GM03348 (cell line): ENCODE measurements at regions not wholly inside any gene's neighbourhood (a gene's known extent, or its start where the extent isn't known, plus 50 kb on each side); places are given as distances from the start of the nearest gene placed in this dataset.
"Not testable (repeated sequence)": the region's sequence is repeated elsewhere in the genome, so short reads cannot be mapped to it uniquely, and the experiment has no call there.

Source experiments
- DNase-seq: peaks from one replicate; pipeline ENCODE4 v3.0.0; 2012; ENCODE audit warnings: low spot score

DNA sequence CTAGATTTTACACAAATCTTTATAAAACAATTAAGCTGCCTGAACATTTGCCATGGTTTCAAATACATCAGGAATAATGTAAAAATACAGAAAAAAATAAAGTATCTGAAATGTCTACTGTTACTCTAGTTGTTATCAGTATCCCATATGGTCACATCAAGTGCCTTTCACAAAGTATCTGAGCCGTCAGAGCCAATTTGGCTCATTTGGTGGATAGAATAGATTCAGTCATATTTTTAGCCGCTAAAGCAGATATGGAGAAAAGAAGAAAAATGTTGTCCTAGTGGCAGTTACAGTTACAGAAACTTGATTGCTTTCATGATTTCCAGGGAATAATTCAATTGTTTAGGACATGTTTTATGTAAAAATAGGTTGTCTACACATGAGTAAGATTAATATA is 641.1 kb downstream of the RAPGEF2 start:
- no peak for DNase-seq

DNA sequence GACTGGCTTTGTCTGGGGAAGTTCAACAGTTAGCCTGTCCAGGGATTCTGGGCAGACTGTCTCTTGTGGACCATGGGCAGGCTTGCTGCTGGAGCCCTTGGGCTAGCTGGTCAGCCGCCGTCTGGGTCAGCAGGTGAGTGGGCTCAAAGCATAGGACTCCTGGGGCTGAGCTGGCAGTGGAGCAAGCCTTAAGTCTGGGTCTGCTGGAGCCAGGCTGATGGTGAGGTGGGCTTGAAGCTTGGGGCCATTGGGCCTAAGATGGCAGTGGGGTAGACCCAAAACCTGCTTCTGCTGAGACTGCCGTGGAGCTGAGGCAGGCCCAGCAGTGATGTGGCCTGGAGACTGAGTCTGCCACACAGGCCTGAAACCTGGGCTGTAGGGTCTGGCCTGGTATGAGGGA is 645.1 kb downstream of the RAPGEF2 start:
- no peak for DNase-seq

DNA sequence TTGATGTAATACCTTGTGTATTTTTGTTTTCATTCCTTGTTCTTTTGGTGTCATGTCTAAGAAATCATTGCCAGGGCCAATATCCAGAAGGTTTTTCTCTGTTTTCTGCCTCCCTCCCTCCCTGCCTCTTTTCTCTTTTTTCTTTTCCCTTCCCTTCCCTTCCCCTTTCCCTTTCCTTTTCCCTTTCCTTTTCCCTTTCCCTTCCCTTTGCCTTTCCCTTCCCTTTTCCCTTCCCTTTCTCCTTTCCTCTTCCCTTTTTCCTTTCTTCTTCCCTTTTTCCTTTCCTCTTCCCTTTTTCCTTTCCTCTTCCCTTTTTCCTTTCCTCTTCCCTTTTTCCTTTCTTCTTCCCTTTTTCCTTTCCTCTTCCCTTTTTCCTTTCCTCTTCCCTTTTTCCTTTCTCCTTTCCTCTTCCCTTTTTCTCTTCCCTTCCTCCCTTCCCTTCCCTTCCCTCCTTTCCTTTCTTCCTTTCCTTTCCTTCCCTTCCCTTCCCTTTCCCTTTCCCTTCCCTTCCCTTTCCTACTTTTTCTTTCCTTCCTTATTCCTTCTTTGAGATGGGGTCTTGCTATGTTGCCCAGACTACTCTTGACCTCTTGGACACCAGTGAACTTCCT is 646.1 kb downstream of the RAPGEF2 start:
- no peak for DNase-seq

DNA sequence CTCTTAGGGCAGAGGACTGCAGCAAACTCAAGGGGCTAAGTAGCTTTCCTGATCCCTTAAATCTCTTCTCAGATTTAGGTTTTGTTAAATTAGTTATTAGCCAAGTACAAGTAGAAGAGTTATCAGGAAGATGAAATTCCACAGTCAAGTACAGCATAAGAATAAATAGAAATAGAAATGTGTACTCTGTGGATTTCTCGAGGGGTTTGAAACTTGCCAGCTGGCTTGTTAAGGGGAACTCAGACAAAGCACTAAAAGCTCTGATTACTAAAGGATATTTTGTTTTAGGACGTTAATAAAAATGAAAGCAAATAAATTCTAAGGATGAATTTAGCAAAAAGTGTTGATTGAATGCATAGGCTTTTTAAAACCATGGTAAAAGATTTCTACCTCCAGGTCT is 654.6 kb downstream of the RAPGEF2 start:
- DNase-seq: no peak

DNA sequence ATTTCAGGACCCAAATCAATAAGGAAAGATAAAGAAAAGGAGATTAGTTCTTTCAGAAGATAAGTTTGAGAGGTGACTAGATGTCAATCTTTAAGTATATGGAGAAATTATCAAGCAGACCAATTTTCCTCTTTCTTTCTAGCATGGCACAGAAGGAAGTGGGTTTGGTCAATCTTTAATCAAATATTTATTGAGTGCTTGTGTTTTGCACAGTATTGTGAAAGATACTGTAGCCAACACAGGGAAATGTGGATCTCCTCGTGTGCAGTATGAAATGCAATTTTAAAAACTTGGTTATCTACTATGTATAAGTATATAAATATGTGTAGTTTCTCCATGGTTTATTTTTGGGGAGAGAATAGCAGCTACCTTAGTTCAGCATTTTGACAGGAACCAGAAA is 655.2 kb downstream of the RAPGEF2 start:
- no peak for DNase-seq

DNA sequence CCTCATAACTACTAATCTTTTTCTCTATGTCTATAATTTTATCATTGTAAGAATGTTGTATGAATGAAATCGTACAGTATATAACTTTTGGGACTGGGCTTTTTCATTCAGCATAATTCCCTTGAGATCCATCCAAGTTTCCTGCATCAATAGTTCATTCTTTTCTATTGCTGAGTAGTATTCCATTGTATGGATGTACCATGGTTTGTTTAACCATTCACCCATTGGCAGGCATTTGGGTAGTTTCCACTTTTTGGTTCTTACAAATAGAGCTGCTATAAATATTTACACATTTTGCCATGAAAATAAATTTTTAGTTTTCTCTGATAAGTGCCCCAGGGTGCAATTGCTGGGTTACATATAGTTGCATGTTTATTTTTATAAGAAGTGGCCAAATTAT is 659.8 kb downstream of the RAPGEF2 start:
- DNase-seq: no peak

DNA sequence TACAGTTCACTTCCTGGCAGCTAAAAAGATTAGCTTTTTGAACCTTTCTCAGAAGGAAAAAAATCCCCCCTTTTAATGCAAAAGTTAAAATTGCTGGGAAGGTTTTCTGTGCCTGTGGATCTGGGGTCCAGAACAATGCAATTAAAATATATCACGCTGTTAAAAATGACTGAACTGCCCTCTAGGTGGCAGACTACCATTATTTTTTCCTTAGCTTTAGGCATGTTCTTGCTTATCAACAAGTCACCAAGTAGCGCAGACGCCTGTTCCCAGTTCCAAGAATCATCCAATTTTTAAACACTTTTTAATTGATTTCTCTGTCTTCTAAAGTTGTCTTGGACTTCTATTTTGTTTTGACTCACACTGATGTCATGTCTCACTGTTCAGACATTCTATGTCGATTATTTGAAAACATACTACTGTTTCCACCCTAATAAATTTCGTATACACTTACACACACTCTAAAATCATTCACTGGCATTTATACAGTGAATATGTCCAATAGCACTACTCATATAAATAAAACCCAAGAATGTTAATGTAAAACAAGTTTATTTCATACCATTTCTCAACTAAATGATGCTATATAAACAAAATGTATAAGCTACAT is 661.6 kb downstream of the RAPGEF2 start:
- DNase-seq: peak; percentile 43

DNA sequence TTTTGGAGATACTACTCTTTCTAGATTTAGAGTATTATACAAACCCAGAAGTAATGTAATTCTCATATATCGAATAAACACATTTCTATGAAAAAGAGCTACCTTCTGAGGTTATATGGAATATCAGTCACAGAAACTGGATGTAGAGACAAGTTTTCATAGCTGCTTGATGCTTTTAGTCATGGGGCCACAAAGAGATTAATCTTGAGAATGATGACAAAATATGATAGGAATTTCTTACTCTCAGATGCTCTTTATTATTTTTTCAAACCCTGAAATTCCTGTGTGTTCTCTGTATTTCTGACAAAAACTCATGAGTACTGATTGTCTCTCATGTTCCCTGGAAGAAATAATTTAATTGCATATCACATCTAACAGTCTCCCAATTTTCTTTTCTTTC is 662.5 kb downstream of the RAPGEF2 start:
- no peak for DNase-seq

DNA sequence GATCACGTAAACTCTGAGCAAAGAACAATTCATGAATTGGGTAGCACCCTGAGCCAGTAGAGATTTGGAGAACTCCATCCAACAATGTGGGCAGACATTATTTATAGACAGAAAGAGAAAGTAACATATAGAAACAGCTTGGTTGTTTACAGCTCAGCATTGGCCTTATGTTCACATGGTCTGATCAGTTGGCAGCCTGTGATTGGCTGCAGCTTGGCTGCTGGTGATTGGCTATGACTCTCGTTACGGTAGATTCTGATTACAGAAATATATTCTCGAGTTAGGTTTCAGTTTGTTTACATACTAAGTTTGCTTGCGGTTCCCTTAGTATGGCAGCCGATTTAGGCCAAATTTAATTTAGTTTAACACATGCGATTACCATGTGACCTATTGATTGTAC is 663.4 kb downstream of the RAPGEF2 start:
- DNase-seq: no peak

DNA sequence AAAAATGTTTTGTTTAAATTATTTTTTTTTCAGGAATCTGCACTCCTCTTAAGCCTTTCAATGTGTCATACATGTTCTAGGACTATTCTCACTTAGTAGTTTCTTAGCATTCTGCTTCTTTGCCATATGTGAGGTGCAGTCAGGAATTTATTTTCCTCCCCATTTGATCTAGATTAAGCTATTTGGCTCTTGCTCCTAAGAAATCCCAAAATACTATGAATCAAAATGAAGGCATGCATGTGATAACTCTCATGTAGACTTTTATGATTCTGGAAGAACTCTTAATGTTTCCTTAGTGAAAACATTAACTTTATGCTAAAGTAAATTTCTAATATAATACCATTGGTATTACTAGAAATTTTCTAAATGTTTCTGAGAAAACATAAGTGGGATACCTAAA is 664.5 kb downstream of the RAPGEF2 start:
- DNase-seq: no peak

DNA sequence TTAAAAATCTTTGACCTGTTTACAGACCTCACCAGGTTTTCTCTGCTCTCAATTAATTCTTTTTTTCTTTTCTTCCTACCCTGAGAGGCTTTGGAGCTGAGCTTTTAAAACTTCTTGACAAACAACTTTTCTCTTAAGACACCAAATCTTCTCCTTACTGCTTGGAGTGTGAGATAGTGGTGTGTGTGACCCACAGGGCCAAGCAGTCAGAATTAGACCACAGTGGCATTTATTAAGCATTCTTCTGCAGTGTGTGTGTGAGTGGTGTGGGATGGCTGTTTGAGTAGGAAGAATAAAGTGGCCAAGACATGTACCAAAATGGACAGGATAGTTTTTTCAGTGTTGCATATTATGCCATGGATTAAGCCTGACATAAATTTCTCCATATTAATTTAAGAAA is 665.1 kb downstream of the RAPGEF2 start:
- DNase-seq: no peak

DNA sequence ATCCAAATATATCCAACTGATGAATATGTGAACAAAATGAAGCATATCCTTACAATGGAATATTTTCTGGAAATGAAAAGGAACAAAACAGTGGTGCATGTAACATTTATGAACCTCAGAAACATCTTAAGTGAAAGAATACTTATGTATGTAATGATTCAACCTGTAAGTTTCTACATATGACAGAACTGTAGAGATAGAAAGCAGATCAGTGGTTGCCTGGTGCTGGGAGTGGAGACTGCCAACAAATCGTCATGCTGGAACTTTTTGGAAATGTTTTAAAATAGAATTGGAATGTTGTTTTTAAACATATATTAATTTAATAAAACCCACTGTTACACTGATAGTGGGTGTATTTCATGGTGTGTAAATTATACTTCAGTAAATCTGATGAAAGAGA is 667.5 kb downstream of the RAPGEF2 start:
- DNase-seq: no peak

DNA sequence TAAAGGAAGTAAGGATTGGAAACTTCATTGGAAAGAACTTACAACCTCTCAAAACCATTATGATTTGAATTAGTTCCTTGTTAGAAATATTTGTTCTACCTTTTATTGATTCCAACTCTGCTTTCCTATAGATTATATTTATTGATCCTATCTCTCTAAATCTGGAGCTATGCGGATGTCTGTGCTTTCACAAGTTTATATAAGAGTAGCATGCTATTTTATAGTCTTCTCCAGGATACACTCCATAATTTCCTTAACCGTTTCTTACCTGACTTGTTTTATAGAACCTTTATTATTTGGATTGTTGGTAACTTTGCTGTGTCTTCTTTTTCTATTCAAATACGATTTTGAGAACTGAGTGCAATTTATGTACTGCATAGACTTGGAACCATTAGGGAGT is 668.1 kb downstream of the RAPGEF2 start:
- no peak for DNase-seq

DNA sequence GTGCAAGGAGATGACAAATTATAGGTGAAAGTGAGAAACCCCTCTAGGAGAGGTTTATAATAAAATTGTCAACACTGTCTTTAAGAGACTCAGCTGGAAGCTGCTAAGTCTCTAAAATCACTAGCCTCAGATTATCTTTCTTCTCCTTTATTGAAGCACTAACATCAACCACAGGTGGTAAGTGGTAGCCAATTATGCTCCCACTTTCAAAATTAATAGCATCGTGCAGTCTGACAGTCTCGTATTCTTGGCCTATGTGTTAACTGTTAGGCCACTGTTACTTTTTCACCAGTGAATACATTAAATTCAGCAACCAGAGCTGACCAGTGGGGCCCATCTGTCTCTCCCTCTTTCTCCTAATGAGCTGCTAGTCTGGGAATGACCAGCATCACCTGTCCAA is 674.1 kb downstream of the RAPGEF2 start:
- no peak for DNase-seq

DNA sequence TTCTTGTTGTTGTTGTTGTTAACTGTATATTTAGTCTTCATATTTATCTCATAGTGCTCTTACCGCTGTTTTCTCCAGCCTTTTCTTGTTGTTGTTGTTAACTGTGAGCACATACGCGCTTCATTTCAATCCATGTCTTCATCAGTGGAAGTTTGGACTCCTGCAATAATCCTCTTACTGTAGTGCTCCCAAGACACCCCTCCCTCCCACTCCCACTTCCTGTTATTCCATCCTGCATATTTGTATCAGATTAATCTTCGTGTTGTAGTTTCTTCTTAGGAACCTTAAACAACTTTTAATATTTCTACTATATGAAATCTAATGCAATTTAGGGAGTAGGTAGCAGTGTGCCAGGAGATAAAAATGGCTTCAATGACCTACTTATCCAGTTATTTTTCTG is 674.8 kb downstream of the RAPGEF2 start:
- DNase-seq: no peak

DNA sequence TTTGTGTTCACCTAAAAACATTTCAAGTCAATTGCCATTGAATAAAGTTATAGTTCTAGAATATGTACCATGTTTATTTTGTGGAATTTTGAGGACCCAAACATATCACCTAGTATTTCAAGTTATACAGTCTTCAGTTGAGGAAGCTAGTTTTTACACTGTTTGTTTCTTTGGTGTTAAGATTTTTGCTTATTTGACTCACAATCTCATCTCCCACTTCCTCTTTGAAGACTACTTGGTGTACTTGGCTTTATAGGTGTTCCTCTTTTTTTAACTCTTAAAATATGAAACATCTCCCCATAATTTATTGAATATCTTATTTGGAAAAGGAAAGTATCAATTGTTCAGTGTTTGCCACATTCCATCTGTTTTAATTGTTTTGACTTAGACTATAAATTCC is 675.4 kb downstream of the RAPGEF2 start:
- DNase-seq: no peak

DNA sequence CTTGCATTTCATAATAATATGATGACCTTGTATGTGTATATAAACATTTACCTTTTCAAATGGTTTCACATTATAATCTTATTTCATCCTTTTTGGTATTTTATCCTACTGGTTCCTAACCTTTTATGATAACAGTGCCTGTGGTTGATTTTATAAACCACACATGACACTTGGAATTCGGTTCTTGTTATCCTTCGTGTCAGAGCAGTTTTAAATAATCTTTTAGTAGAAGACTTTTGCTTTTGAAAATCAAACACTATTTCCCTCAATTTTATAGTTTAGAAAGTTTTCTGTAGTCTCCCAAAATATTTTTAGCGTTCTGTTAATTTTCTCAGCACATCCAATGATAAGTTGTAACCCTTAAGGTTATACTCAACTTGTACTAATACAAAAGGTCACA is 676.8 kb downstream of the RAPGEF2 start:
- DNase-seq: no peak

DNA sequence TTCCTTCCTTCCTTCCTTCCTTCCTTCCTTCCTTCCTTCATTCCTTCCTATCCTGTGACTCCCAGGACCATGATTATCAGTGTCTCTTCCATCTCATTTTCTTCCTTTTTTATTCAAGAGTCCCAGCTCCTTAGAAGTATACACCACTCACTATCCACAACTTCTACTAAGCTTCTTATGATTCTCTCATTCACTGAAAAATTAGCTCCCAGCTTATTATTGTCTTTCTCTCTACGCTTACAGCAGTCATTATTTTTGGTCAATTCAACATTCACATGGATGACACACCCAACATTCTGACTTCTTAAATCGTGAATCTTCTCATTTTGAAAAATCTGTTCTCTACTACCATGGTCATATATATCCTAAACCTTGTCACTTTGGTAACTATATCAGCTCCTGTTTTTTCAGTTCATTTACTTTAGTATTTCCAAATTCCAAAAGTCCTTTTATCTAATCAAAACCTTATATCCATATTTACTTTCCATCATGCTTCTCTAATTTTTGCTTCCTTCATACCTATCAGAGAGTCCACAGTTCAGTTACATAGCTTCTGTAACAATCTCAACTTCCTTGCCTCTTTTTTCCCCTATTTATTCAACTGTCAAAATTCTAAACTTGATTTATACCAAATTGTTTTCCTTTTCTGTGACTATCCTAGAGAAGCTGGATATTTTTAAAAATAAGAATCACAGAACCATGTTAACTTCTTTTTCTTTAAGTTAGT is 677.5 kb downstream of the RAPGEF2 start:
- DNase-seq: no peak

DNA sequence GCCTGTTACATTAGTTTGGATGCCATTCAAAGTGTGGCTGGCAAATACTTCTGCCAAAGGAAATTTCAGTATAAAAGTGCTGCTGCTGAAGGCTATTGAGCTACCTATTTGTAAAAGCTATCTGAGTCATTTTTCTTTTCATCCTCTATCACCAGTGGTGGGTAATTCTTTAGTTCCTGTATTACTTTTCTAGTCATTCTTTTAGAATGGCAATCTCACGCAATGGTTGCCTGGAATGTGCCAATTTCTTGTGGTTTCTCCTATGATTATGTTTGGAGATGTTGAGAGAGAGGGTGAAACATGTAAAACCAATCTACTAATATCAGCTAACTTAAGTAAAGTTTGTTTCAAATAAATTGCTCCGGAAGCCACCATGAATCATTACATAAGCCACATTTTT is 685.0 kb downstream of the RAPGEF2 start:
- DNase-seq: no peak

DNA sequence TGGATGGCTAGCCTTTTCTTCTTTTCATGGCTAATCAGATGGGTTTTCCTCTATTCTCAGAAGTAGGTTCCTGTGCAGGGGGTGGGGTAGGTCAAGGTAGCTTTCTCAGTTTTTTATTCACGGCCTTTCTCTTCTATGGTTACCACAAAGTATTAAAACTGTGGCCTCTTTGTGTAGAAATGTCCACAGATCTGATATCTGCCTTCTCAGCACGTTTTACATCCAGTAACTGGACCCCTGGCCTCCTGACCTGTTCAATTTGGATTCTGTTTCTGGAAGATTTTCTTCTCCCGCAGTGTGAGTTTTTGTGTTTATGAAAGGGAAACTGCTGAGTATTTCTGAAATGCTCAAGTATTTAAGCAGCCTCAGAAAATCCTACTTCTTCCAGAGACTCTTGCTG is 688.5 kb downstream of the RAPGEF2 start:
- no peak for DNase-seq

DNA sequence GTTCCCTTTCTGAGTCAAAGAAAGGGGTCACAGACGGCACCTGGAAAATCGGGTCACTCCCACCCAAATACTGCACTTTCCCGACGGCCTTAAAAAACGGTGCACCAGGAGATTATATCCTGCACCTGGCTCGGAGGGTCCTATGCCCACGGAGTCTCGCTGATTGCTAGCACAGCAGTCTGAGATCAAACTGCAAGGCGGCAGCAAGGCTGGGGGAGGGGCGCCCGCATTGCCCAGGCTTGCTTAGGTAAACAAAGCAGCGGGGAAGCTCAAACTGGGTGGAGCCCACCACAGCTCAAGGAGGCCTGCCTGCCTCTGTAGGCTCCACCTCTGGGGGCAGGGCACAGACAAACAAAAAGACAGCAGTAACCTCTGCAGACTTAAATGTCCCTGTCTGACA is 701.7 kb downstream of the RAPGEF2 start:
- not testable (repeated sequence) for DNase-seq

DNA sequence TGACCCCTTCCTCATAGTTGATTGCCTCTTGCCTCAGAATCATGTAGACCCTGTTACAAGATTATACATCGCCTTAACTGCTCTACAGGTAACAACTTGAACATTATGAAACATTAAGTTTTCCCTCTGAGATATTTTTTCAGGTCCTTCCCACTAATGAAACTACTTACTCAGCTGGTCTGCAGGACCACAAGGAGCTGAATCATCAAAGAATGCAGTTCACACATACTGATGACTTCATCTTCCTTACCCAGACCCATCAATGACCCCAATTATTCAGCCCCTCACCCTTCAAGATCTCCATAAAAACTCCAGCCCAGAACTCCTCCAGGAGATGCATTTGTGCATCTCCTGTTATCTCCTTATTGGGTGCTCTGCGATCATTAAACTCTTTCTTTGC is 720.9 kb downstream of the RAPGEF2 start:
- DNase-seq: no peak

DNA sequence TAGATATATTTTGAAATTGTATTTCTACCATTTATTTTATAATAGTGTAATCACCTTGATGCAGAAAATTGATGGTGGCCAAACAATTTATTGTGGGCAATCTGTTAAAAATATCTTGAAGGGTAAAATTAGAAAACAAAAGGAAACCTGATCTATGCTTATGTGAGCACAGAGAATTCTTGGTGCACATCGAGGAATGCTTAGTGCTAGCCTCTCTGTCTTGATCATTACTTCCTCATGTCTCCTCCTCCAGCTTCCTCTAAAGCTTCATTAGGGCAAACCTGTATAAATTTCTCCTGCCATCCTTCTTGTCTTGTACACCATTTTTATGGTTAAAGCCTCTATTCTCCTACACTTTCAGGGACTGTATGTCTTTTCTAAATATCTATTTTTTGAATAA is 725.8 kb downstream of the RAPGEF2 start:
- DNase-seq: no peak

DNA sequence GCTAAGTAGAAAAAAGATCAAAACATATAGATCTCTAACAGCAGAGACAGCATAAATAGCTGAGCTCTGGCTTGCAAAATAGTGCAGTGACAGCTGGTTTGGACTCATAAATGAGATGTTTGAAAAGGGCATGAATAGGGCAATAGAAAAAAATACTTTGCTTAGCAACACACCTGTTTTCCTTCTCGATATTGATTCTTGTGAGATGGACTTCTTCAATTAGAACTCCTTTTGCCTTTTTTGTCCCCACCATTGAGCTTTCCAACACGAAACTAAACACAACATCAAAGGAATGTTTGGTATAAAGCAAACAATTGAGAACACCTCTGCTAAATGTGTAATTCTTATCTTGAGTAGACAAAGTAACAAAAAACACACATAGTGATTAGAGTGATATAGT is 726.3 kb downstream of the RAPGEF2 start:
- DNase-seq: no peak
